GM23338 (cell line): ENCODE measurements at regions not wholly inside any gene's neighbourhood (a gene's known extent, or its start where the extent isn't known, plus 50 kb on each side); places are given as distances from the start of the nearest gene placed in this dataset.

Experiments
- ATAC-seq: fragments of 200-7000 bp; cut with Tn5 transposase; 3 replicates; pipeline ENCODE4 v1.9.1; 2020
- DNase-seq: peaks from one replicate; pipeline ENCODE4 v3.0.0-alpha.2; 2015; ENCODE audit warnings: low spot score
- H2AFZ ChIP-seq: fragments of 200-600 bp; sonication (generic); 2 replicates; pipeline ENCODE4 v1.8.0; 2016; ENCODE audit warnings: antibody characterized with exemption, mild to moderate bottlenecking, moderate library complexity
- H3F3A ChIP-seq: fragments of 200-600 bp; sonication (generic); replicated peaks from 2 replicates; pipeline ENCODE4 v1.8.0; 2017; ENCODE audit warnings: antibody characterized with exemption, mixed run types, low read depth
- H3K27ac ChIP-seq: fragments of 200-600 bp; sonication (generic); 2 replicates; pipeline ENCODE4 v1.6.1; 2016; ENCODE audit warnings: low read depth
- H3K27me3 ChIP-seq: fragments of 200-600 bp; sonication (generic); 2 replicates; pipeline ENCODE4 v1.8.0; 2016; ENCODE audit warnings: mild to moderate bottlenecking, mixed run types, moderate library complexity; ENCODE audit not compliant: insufficient read depth
- H3K36me3 ChIP-seq: fragments of 200-600 bp; sonication (generic); 2 replicates; pipeline ENCODE4 v1.8.0; 2016; ENCODE audit warnings: mild to moderate bottlenecking; ENCODE audit not compliant: insufficient read depth
- H3K4me1 ChIP-seq: fragments of 200-600 bp; sonication (generic); 2 replicates; pipeline ENCODE4 v1.8.0; 2016; ENCODE audit warnings: mild to moderate bottlenecking, moderate library complexity; ENCODE audit not compliant: insufficient read depth
- H3K4me2 ChIP-seq: fragments of 200-600 bp; sonication (generic); 2 replicates; pipeline ENCODE4 v1.7.1; 2017; ENCODE audit warnings: mixed run types
- H3K4me3 ChIP-seq: fragments of 200-600 bp; sonication (generic); 2 replicates; pipeline ENCODE4 v1.6.1; 2016; ENCODE audit warnings: mixed run types
- H3K79me2 ChIP-seq: fragments of 200-600 bp; sonication (generic); replicated peaks from 2 replicates; pipeline ENCODE4 v1.8.0; 2017; ENCODE audit warnings: mild to moderate bottlenecking; ENCODE audit not compliant: insufficient read depth
- H3K9me2 ChIP-seq: fragments of 200-600 bp; sonication (generic); 2 replicates; pipeline ENCODE4 v1.8.0; 2017; ENCODE audit not compliant: insufficient read depth
- H4K20me1 ChIP-seq: fragments of 200-600 bp; sonication (generic); replicated peaks from 2 replicates; pipeline ENCODE4 v1.8.0; 2017; ENCODE audit warnings: mild to moderate bottlenecking; ENCODE audit not compliant: insufficient read depth
- H3K27ac Mint-ChIP-seq: 2 replicates; pipeline ENCODE4 v1.8.0; 2020; ENCODE audit warnings: inconsistent platforms, mild to moderate bottlenecking, moderate library complexity, mixed read lengths
- H3K27me3 Mint-ChIP-seq: 3 replicates; pipeline ENCODE4 v1.8.0; 2022; ENCODE audit warnings: low read depth, mild to moderate bottlenecking, moderate library complexity, mixed read lengths, inconsistent platforms; ENCODE audit not compliant: insufficient read depth, poor library complexity
- H3K36me3 Mint-ChIP-seq: 3 replicates; pipeline ENCODE4 v1.8.0; 2021; ENCODE audit warnings: low read depth, mild to moderate bottlenecking, inconsistent platforms, moderate library complexity, mixed read lengths
- H3K4me1 Mint-ChIP-seq: 3 replicates; pipeline ENCODE4 v1.8.0; 2020; ENCODE audit warnings: mild to moderate bottlenecking, inconsistent platforms, mixed read lengths
- H3K4me3 Mint-ChIP-seq: 3 replicates; pipeline ENCODE4 v1.8.0; 2021; ENCODE audit warnings: moderate library complexity, mild to moderate bottlenecking, inconsistent platforms, mixed read lengths
- H3K9me3 Mint-ChIP-seq: 3 replicates; pipeline ENCODE4 v1.8.0; 2020; ENCODE audit warnings: moderate library complexity, mild to moderate bottlenecking, inconsistent platforms, mixed read lengths
- CREB1 ChIP-seq: fragments of 250-450 bp; sonication (Bioruptor Pico); IDR thresholded peaks from 2 replicates; pipeline ENCODE4 v1.5.0; 2020; ENCODE audit warnings: low read depth, mild to moderate bottlenecking, moderate library complexity
- CTCF ChIP-seq, 2 experiments: fragments of 200-600 bp in 1 of 2; sonication (generic) in 1 of 2; conservative IDR thresholded peaks; 2 replicates each; pipeline versions ENCODE4 v1.5.1 to v1.6.1; 2016 to 2017; ENCODE audit warnings: antibody characterized with exemption in 2 of 2, low read depth in 2 of 2, mild to moderate bottlenecking in 2 of 2, moderate library complexity in 1 of 2
- EZH2 ChIP-seq: fragments of 200-600 bp; sonication (generic); IDR thresholded peaks from one replicate; pipeline ENCODE4 v1.8.0; 2017; ENCODE audit warnings: antibody characterized with exemption, mild to moderate bottlenecking, low read depth; ENCODE audit not compliant: unreplicated experiment
- EZH2phosphoT487 ChIP-seq: fragments of 200-600 bp; sonication (generic); IDR thresholded peaks from one replicate; pipeline ENCODE4 v1.8.1; 2018; ENCODE audit warnings: antibody characterized with exemption; ENCODE audit not compliant: unreplicated experiment
- JUNB ChIP-seq: IDR thresholded peaks from one replicate; pipeline ENCODE4 v1.6.1; 2016; ENCODE audit warnings: antibody characterized with exemption; ENCODE audit not compliant: unreplicated experiment
- NANOG ChIP-seq: IDR thresholded peaks from 2 replicates; pipeline ENCODE4 v1.6.1; 2016; ENCODE audit warnings: antibody characterized with exemption, borderline replicate concordance
- POLR2AphosphoS5 ChIP-seq: IDR thresholded peaks from 2 replicates; pipeline ENCODE4 v1.6.1; 2016; ENCODE audit warnings: antibody characterized with exemption, low read depth
- REST ChIP-seq: IDR thresholded peaks from one replicate; pipeline ENCODE4 v1.6.1; 2018; ENCODE audit warnings: antibody characterized with exemption; ENCODE audit not compliant: unreplicated experiment
- STAT1 ChIP-seq: IDR thresholded peaks from one replicate; pipeline ENCODE4 v1.6.1; 2016; ENCODE audit warnings: antibody characterized with exemption; ENCODE audit not compliant: unreplicated experiment
- ZNF114 ChIP-seq: fragments of 250-450 bp; sonication (Bioruptor Pico); IDR thresholded peaks from 2 replicates; pipeline ENCODE4 v1.5.0; 2020; ENCODE audit warnings: mild to moderate bottlenecking, moderate library complexity
- ZNF331 ChIP-seq: fragments of 250-450 bp; sonication (Bioruptor Pico); IDR thresholded peaks from 2 replicates; pipeline ENCODE4 v1.5.0; 2020; ENCODE audit warnings: low read depth, mild to moderate bottlenecking, moderate library complexity
- TF ChIP-seq, protein P1 (sequence below): IDR thresholded peaks from 2 replicates; pipeline ENCODE4 v1.6.1; 2016; ENCODE audit warnings: antibody characterized with exemption

GRCh38 chr3:74349015-74349414 lies 265.4 kb downstream of the CNTN3 start:
- no peaks in the 10 kb centered on the region for H3K27me3 Mint-ChIP-seq
- no peak overlapping the region for H3K4me2 ChIP-seq
- H3K79me2 ChIP-seq, result no peaks in the 10 kb centered on the region
- no peaks in the 10 kb centered on the region for H3K27me3 ChIP-seq
- H3K36me3 ChIP-seq, result no peaks in the 10 kb centered on the region
- no peaks in the 10 kb centered on the region for H3K36me3 Mint-ChIP-seq
- no peaks in the 10 kb centered on the region for H3F3A ChIP-seq
- no peaks in the 10 kb centered on the region for H4K20me1 ChIP-seq
- no peaks in the 10 kb centered on the region for H3K9me3 Mint-ChIP-seq
- ATAC-seq (no peak), DNase-seq (no peak)
- H3K4me1 Mint-ChIP-seq, result no peaks in the 10 kb centered on the region
- no peak overlapping the region for H3K4me3 ChIP-seq
- H2AFZ ChIP-seq, result no peak overlapping the region
- no peak overlapping the region for H3K4me3 Mint-ChIP-seq
- no peak overlapping the region for H3K27ac Mint-ChIP-seq
- no peak overlapping the region for H3K27ac ChIP-seq
- TF ChIP-seq, protein P1, sequence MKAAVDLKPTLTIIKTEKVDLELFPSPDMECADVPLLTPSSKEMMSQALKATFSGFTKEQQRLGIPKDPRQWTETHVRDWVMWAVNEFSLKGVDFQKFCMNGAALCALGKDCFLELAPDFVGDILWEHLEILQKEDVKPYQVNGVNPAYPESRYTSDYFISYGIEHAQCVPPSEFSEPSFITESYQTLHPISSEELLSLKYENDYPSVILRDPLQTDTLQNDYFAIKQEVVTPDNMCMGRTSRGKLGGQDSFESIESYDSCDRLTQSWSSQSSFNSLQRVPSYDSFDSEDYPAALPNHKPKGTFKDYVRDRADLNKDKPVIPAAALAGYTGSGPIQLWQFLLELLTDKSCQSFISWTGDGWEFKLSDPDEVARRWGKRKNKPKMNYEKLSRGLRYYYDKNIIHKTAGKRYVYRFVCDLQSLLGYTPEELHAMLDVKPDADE, result no peak
- TF ChIP-seq REST, result no peak
- no peak for TF ChIP-seq CREB1 (CRISPR knock-in tag)
- no peak for TF ChIP-seq JUNB
- TF ChIP-seq EZH2, result no peak
- TF ChIP-seq ZNF114 (CRISPR knock-in tag), result no peak
- TF ChIP-seq POLR2AphosphoS5, result no peak
- TF ChIP-seq STAT1, result no peak
- no peaks in the 10 kb centered on the region for H3K9me2 ChIP-seq
- no peaks in the 10 kb centered on the region for H3K4me1 ChIP-seq

- no peaks in the 10 kb centered on the region for H3K36me3 ChIP-seq
- no peak overlapping the region for H3K27ac Mint-ChIP-seq
- TF ChIP-seq ZNF331 (CRISPR knock-in tag) (no peak), NANOG (no peak), REST (no peak), POLR2AphosphoS5 (no peak), ZNF114 (CRISPR knock-in tag) (no peak), CREB1 (CRISPR knock-in tag) (no peak), CTCF (conservative IDR thresholded peaks at IDR 0.05; ENCODE audit: low read depth in 2 of 2) (no peak), EZH2phosphoT487 (no peak), JUNB (no peak), EZH2 (no peak), STAT1 (no peak)
- TF ChIP-seq, protein P1, result no peak
Observed at GRCh38 chr3:74347563-74348268, 266.7 kb downstream of the CNTN3 start.

More at GRCh38 chr3:74347563-74348268, 266.7 kb downstream of the CNTN3 start:
- no peaks in the 10 kb centered on the region for H3F3A ChIP-seq
- no peak overlapping the region for H3K4me2 ChIP-seq
- no peaks in the 10 kb centered on the region for H3K4me1 Mint-ChIP-seq
- no peaks in the 10 kb centered on the region for H3K79me2 ChIP-seq
- no peak overlapping the region for H3K27ac ChIP-seq
- DNase-seq (no peak), ATAC-seq (no peak)
- H3K9me3 Mint-ChIP-seq, result no peaks in the 10 kb centered on the region
- H2AFZ ChIP-seq, result no peak overlapping the region
- H3K9me2 ChIP-seq, result peaks cover 3% of the 10 kb centered on the region; the same call in 1 of the 2 replicates
- no peaks in the 10 kb centered on the region for H3K27me3 Mint-ChIP-seq
- no peak overlapping the region for H3K4me3 ChIP-seq
- H4K20me1 ChIP-seq, result no peaks in the 10 kb centered on the region
- no peaks in the 10 kb centered on the region for H3K27me3 ChIP-seq
- no peaks in the 10 kb centered on the region for H3K36me3 Mint-ChIP-seq
- no peaks in the 10 kb centered on the region for H3K4me1 ChIP-seq
- no peak overlapping the region for H3K4me3 Mint-ChIP-seq
